ENCODE measurements at regions not wholly inside any gene's neighbourhood (a gene's known extent, or its start where the extent isn't known, plus 50 kb on each side); places are given as distances from the start of the nearest gene placed in this dataset.

- in situ Hi-C loops (cut with MboI) (no loop called here), intact Hi-C loops (cut with micrococcal nuclease) (no loop called here)
- no peak overlapping the region for H3K27ac ChIP-seq (ENCODE audit: extremely low read depth, low read depth, low read length)
- H4K20me1 ChIP-seq (replicated peaks; ENCODE audit: control insufficient read depth, insufficient read depth, low read length): no peaks in the 10 kb centered on the region
- no peaks in the 10 kb centered on the region for H3K27me3 ChIP-seq (ENCODE audit: control insufficient read depth in 2 of 2, insufficient read depth in 2 of 2, low read length in 2 of 2)
- no peak overlapping the region for H3K4me2 ChIP-seq (ENCODE audit: insufficient read depth, low read length)
- TF ChIP-seq MEF2D (tag; conservative IDR thresholded peaks at IDR 0.05; ENCODE audit: low read depth): no peak
- TF ChIP-seq C11orf30 (IDR thresholded peaks at IDR 0.05; ENCODE audit: low read depth): no peak
- TF ChIP-seq ZNF507 (tag; conservative IDR thresholded peaks at IDR 0.05): no peak
- no peak for TF ChIP-seq POLR2AphosphoS5 (IDR thresholded peaks at IDR 0.05; ENCODE audit: control insufficient read depth, insufficient read depth, low read depth, low read length)
- no peak for TF ChIP-seq GTF3C2 (IDR thresholded peaks at IDR 0.05; ENCODE audit: borderline replicate concordance, extremely low read depth, insufficient read length)
- H3K9me1 ChIP-seq (ENCODE audit: control insufficient read depth, insufficient read depth, low read length): no peaks in the 10 kb centered on the region
- H3K4me1 ChIP-seq (replicated peaks in 1 of 2; ENCODE audit: control insufficient read depth in 2 of 2, insufficient read depth in 2 of 2, low read length in 2 of 2): no peaks in the 10 kb centered on the region
- no peak overlapping the region for H3K4me3 ChIP-seq
- H3K9me3 ChIP-seq (replicated peaks; ENCODE audit: control insufficient read depth, insufficient read depth, low read depth, low read length): no peaks in the 10 kb centered on the region
- POLR2A ChIA-PET: no interaction called here
- DNase-seq (ENCODE audit: extremely low read depth in 1 of 4, low spot score in 3 of 4) (no peak), ATAC-seq (no peak), FAIRE-seq (no peak)
- H3K79me2 ChIP-seq (ENCODE audit: control insufficient read depth, insufficient read depth, low read length): no peaks in the 10 kb centered on the region
- H3K36me3 ChIP-seq (ENCODE audit: control insufficient read depth, insufficient read depth, low read length): no peaks in the 10 kb centered on the region
- WGBS (ENCODE audit: insufficient coverage, low coverage, missing lambda C conversion rate): 0% methylated on average over 16 of the region's 18 CpGs
- BruUV-seq (replicated peaks): no TSS peak
- CTCF ChIA-PET (ENCODE audit: low intra/inter-chr PET ratio): no interaction called here
- no peak overlapping the region for H3K9ac ChIP-seq (ENCODE audit: insufficient read depth in 1 of 2, low read depth in 2 of 2, low read length in 2 of 2)
- no peak overlapping the region for H2AFZ ChIP-seq (ENCODE audit: low read depth, low read length)
Observed at GRCh38 chr15:97146929-97147870, 813.3 kb upstream of the ARRDC4 start.

Data from K562 (cell line).